ENCODE measurements at regions not wholly inside any gene's neighbourhood (a gene's known extent, or its start where the extent isn't known, plus 50 kb on each side); places are given as distances from the start of the nearest gene placed in this dataset.

GRCh38 chr11:96741068-96741467 lies 351.3 kb downstream of the JRKL start:
- peaks cover 0 to 2% of the 10 kb centered on the region in 2 experiments; a peak in 1 of 5 replicates for H3K9me3 Mint-ChIP-seq
- no peak overlapping the region for H2BK5ac ChIP-seq (ENCODE audit: insufficient read length, low read length)
- no peak overlapping the region for H3K56ac ChIP-seq (ENCODE audit: insufficient read length, low read depth, low read length)
- H3K4me1 Mint-ChIP-seq = no peaks in the 10 kb centered on the region
- DNase-seq = no peak
- H3K4me2 ChIP-seq (ENCODE audit: insufficient read depth, insufficient read length, low read length) = no peak overlapping the region
- no peak overlapping the region for H2BK12ac ChIP-seq (ENCODE audit: insufficient read length, low read depth, low read length)
- WGBS (ENCODE audit: extremely low coverage, insufficient read length, low lambda C conversion rate) = no CpG with 5 or more reads among the region's 5 CpGs
- H3K4me3 Mint-ChIP-seq = no peak overlapping the region
- H3K9ac ChIP-seq (ENCODE audit: extremely low read depth, insufficient read length, low read length) = no peak overlapping the region
- H3K14ac ChIP-seq (ENCODE audit: insufficient read depth, low read length) = no peak overlapping the region
- no peak overlapping the region for H3K27ac Mint-ChIP-seq
- no peak overlapping the region for H4K5ac ChIP-seq (ENCODE audit: insufficient read length, low read depth, low read length)
- no peak for TF ChIP-seq CTCF (conservative IDR thresholded peaks at IDR 0.05)
- no peaks in the 10 kb centered on the region for H3K27me3 ChIP-seq (ENCODE audit: insufficient read depth, low read length)
- no peaks in the 10 kb centered on the region for H3K36me3 Mint-ChIP-seq (ENCODE audit: insufficient read depth in 1 of 3, low read depth in 3 of 3)
- H3K79me2 ChIP-seq (ENCODE audit: insufficient read depth, low read length) = no peaks in the 10 kb centered on the region
- no peaks in the 10 kb centered on the region for H4K20me1 ChIP-seq (ENCODE audit: control insufficient read depth, insufficient read depth, insufficient read length)
- no peak overlapping the region for H4K8ac ChIP-seq (replicated peaks; ENCODE audit: insufficient read length, low read depth, low read length)
- no peak overlapping the region for H2AFZ ChIP-seq (ENCODE audit: low read length)
- no peaks in the 10 kb centered on the region for H3K27me3 Mint-ChIP-seq (ENCODE audit: low read depth)
- no peaks in the 10 kb centered on the region for H3K4me1 ChIP-seq (ENCODE audit: insufficient read depth, low read length)
- H3K79me1 ChIP-seq (ENCODE audit: insufficient read depth, low read depth, low read length, poor library complexity, severe bottlenecking) = no peaks in the 10 kb centered on the region
- H3K9me3 ChIP-seq (ENCODE audit: control insufficient read depth, low read depth, low read length) = no peaks in the 10 kb centered on the region
- no peak overlapping the region for H3K27ac ChIP-seq (ENCODE audit: insufficient read length, low read depth, low read length)
- no peak overlapping the region for H2AK5ac ChIP-seq (ENCODE audit: insufficient read length, low read length)
- H3K23ac ChIP-seq (ENCODE audit: insufficient read length, low read depth, low read length) = no peak overlapping the region
- no peak overlapping the region for H2BK120ac ChIP-seq (ENCODE audit: low read depth, low read length, poor library complexity, severe bottlenecking)
- no peak overlapping the region for H3T11ph ChIP-seq (ENCODE audit: low read length)
- no peak overlapping the region for H3K18ac ChIP-seq (ENCODE audit: insufficient read length, low read depth, low read length)
- no peak overlapping the region for H2BK15ac ChIP-seq (ENCODE audit: low read depth, low read length)
- no peak overlapping the region for H4K91ac ChIP-seq (ENCODE audit: insufficient read length, low read depth, low read length)
- H3K23me2 ChIP-seq (ENCODE audit: insufficient read length, low read depth, low read length, poor library complexity, severe bottlenecking) = no peaks in the 10 kb centered on the region
- H3K4ac ChIP-seq (ENCODE audit: low read depth, low read length) = no peak overlapping the region
- H2BK20ac ChIP-seq (ENCODE audit: low read depth, low read length, poor library complexity, severe bottlenecking) = no peak overlapping the region
